DLD1 (cell line): ENCODE measurements at regions not wholly inside any gene's neighbourhood (a gene's known extent, or its start where the extent isn't known, plus 50 kb on each side); places are given as distances from the start of the nearest gene placed in this dataset.

Experiments
- in situ Hi-C: cut with HindIII; loops from 2 replicates; pipeline ENCODE4 v1.10.0; 2017; ENCODE audit warnings: low sequenced_read_pairs

DNA sequence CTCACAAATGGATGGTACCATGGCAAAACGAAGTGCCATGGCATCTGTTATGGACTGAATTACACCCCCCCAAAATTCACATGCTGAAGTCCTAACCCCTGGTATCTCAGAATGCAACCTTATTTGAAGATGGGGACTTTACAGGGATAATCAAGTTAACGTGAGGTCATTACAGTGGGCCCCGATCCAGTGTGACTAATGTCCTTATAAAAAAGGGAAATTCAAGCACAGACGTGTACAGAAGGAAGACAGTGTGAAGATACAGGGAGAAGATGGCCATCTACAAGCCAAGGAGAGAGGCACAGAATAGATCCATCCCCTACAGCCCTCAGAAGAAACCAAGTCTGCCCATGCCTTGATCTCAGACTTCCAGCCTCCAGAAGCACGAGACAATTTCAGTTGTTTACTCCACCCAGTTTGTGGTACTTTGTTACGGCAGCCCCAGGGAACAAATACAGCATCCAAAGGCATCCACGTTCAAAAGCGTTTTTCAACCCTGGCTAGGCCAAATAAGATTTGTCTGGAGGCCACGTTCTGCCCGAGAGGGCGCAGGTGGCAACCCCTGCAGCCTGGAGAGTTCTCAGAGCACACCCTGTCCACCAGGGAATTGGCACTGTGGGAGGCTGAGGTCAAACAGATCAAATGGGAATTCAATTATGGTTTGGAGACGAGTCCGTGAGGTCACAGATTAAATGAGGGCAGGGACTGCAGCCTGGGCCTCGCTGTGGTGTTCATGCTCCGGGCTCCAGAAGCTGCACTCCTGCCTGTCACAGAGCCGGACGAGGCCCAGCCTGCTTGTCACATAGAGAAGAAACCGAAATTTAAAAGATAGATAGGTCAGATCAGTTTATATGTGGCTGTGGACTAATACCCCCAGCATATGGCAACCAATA, 494.8 kb downstream of the SHQ1 start:
- in situ Hi-C loops, result no loop called here

GRCh38 chr3:72352176-72352575, 496.1 kb downstream of the SHQ1 start:
- in situ Hi-C loops, result no loop called here

GRCh38 chr3:72351536-72351935, 496.7 kb downstream of the SHQ1 start:
- in situ Hi-C loops, result no loop called here

GRCh38 chr3:72350761-72351505, 497.3 kb downstream of the SHQ1 start:
- in situ Hi-C loops, result no loop called here

DNA sequence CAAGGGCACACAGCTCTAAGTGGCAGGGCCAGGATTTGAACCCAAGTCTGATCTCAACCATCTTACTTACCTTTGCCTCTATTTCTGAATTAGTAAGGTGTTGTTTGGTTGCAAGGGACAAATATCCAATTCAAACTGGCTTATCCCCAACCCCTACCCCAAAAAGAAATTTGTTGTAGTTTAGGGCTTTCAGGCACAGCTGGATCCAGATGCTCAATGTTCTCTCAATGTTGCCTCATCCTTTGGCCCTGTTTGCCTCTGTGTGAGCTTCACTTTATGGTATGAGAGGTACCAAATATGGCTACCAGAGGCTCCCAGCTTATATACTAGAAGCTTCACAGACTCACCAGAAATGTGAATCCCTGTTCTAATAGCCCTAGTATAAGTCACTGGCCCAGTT, 499.9 kb downstream of the SHQ1 start:
- in situ Hi-C loops, result no loop called here

DNA sequence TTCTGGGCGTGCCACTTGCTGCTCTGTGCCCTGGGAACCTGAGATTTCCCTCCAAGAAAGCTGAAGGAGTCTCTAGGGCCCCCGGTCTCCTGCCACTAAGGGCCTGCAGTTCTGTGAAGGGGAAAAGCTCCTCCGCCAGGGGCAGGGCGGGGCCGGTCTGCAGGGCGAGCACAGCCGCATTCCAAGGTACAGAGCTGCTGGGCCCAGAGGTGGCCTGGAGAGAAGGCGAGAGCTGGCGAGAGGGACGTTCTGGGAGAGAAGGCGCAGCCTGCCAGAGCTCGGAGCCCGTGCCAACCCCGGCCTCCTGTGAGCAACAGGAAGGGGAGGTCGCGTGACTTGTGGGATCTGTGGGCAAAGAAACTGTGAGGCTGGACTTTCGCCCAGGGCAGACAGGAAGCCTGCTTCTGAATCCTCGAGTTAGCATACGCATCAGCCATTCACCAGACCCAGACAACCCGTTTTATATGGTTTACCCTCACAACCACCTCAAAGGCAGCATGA, 500.4 kb downstream of the SHQ1 start:
- in situ Hi-C loops, result no loop called here

DNA sequence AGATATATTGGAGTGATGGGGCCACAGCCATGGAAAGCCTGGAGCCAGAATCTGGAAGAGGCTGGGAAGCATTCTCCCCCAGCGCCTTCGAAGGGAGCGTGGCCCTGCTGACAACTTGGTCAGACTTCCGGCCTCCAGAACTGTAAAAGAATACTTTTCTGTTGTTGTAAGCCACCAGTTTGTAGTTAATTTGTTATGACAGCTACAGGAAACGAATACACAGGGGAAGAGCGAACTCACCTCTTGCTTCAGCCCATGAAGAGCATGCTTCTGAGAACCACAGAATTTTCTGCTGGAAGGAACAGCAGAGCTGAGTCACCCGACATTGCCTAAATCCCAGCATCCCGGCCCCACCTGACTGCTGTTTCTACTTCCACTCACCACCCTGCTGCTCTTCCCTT, 501.7 kb downstream of the SHQ1 start:
- in situ Hi-C loops, result no loop called here

- in situ Hi-C loops, result no loop called here
Observed at GRCh38 chr3:72345980-72346379, 502.3 kb downstream of the SHQ1 start.

GRCh38 chr3:72345237-72345878, 502.9 kb downstream of the SHQ1 start:
- in situ Hi-C loops, result no loop called here

DNA sequence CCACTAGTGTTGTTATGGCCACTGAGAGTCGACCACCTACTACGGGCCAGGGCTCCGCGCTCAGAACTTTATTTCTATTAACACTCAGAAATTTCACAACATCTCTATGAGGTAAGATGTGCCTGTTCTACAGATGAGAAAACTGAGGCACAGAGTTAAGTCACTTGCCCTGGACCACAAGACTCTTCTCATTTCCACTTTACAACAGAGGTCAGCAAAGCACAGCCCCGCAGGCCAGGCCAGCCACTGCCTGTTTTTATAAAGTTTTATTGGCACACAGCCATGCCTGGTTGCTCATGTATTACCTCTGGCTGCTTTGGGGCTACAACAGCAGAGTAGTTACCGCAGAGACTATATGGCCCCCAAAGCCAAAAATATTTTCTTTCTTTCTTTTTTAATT, 503.6 kb downstream of the SHQ1 start:
- in situ Hi-C loops, result no loop called here

- in situ Hi-C loops, result no loop called here
Observed at GRCh38 chr3:72344236-72344635, 504.0 kb downstream of the SHQ1 start.

GRCh38 chr3:72343078-72343477, 505.2 kb downstream of the SHQ1 start:
- in situ Hi-C loops, result no loop called here

- in situ Hi-C loops, result no loop called here
Observed at GRCh38 chr3:72342450-72342849, 505.8 kb downstream of the SHQ1 start.

- in situ Hi-C loops, result no loop called here
Observed at GRCh38 chr3:72341920-72342319, 506.3 kb downstream of the SHQ1 start.

GRCh38 chr3:72341380-72341770, 506.9 kb downstream of the SHQ1 start:
- in situ Hi-C loops, result no loop called here

DNA sequence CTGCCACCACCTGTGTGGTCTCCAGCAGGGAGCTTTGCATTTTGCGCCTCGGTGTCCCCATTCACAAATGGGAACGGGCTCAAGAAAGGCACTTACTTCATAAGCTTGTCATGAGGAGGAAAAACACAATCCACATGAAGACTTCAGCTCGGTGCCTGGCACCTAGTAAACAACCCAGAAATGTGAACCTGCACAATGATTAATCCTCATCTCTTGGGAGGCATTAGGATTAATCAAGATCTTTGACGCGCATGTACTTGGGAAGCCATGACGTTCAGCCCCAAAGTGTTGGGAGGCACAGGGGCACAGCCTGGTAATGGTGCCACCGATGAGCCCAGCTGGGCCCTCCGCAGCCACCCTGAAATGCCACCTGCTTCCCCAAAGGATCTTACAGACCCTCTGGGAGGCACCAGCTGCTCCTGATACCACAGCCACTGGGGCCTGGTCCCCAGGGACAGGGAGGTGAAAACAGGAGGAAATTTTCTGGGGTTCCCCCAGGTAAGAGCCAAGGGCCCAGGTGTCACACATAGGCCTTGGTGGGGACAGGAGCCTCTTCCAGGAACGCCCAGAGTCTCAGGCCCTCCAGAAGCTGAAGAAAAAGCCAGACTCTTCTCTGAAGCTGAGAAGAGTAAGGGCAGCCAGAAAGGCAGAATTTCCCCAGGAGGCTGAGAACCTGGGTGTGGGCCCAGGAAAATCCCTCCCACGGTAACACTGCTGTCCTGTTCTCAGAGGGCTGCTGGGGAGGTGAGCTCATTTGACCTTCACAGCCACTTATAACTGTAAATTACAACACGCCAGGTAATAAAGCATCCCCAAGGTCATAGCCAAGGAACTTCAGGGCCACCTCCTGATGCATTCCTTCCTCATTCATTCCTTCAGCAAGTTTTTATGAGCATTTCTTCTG, 507.5 kb downstream of the SHQ1 start:
- in situ Hi-C loops, result no loop called here

GRCh38 chr3:72340056-72340455, 508.2 kb downstream of the SHQ1 start:
- in situ Hi-C loops, result no loop called here

DNA sequence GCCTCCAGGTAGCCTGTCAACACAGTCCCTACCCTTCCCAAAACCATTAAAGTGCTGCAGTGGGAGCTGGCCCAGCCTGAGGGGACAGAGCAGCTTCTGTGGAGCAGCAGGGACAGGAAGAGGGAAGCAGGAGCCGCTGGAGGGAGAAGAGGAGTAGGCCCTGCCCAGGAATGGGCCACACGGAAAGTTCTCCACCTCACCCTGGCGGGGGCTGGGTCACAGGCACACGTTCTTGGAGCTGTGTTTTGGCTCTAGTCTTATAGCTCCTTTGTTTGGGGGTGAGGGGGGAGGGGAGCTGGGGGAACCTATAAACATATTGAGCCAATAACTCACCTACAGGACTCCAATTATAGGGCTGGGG, 508.6 kb downstream of the SHQ1 start:
- in situ Hi-C loops, result no loop called here

- in situ Hi-C loops, result no loop called here
Observed at GRCh38 chr3:72338942-72339669, 509.1 kb downstream of the SHQ1 start.
